Testis (tissue), 2 donors: ENCODE measurements at regions not wholly inside any gene's neighbourhood (a gene's known extent, or its start where the extent isn't known, plus 50 kb on each side); places are given as distances from the start of the nearest gene placed in this dataset.

Experiments
- CTCF ChIP-seq, 3 experiments: fragments of 450-650 bp in 2 of 3; fragments of 200-600 bp in 1 of 3; sonication (generic) in 1 of 3; IDR thresholded peaks; one replicate each; pipeline ENCODE4 v1.5.1; 2016 to 2019; ENCODE audit warnings: antibody characterized with exemption in 3 of 3, mild to moderate bottlenecking in 2 of 3, moderate library complexity in 1 of 3
- POLR2A ChIP-seq: fragments of 450-650 bp; IDR thresholded peaks from one replicate; pipeline ENCODE4 v1.6.1; 2017; ENCODE audit warnings: antibody characterized with exemption, mild to moderate bottlenecking, moderate library complexity

GRCh38 chr3:110526777-110527727 lies 544.6 kb upstream of the NECTIN3 start:
- TF ChIP-seq CTCF (IDR thresholded peaks at IDR 0.05) (no peak), POLR2A (no peak)
